ENCODE measurements at regions not wholly inside any gene's neighbourhood (a gene's known extent, or its start where the extent isn't known, plus 50 kb on each side); places are given as distances from the start of the nearest gene placed in this dataset.

- no peak for TF ChIP-seq CTCF (IDR thresholded peaks at IDR 0.05)
- no peak for TF ChIP-seq POLR2A (IDR thresholded peaks at IDR 0.05)
Observed at GRCh38 chr1:69328186-69328585, 239.5 kb upstream of the LRRC7 start.
